NCI-H2227 treated with DMSO at 0.1 percent for 48 hours (cell line): ENCODE measurements at regions not wholly inside any gene's neighbourhood (a gene's known extent, or its start where the extent isn't known, plus 50 kb on each side); places are given as distances from the start of the nearest gene placed in this dataset.

ENCODE experiments used
- DNase-seq: peaks from one replicate; lab custom pipeline; 2025; lab: John Stamatoyannopoulos, UW

GRCh38 chr7:42758124-42758523 is 153.7 kb downstream of the C7orf25 start:
- DNase-seq = no peak

GRCh38 chr7:42756841-42757240 is 155.0 kb downstream of the C7orf25 start:
- DNase-seq = no peak

GRCh38 chr7:42753811-42754363 is 158.0 kb downstream of the C7orf25 start:
- DNase-seq = no peak

GRCh38 chr7:42753367-42753766 is 158.5 kb downstream of the C7orf25 start:
- no peak for DNase-seq

- no peak for DNase-seq
Measured at GRCh38 chr7:42750172-42750571, 161.7 kb downstream of the C7orf25 start.

GRCh38 chr7:42747044-42747443 is 164.8 kb downstream of the C7orf25 start:
- DNase-seq = no peak

- DNase-seq = no peak
Measured at GRCh38 chr7:42746214-42746613, 165.7 kb downstream of the C7orf25 start.

- DNase-seq = no peak
Measured at GRCh38 chr7:42745357-42746059, 166.4 kb downstream of the C7orf25 start.

- DNase-seq = no peak
Measured at GRCh38 chr7:42744746-42745145, 167.1 kb downstream of the C7orf25 start.

- DNase-seq = no peak
Measured at GRCh38 chr7:42743077-42743858, 168.6 kb downstream of the C7orf25 start.

GRCh38 chr7:42742318-42742717 is 169.6 kb downstream of the C7orf25 start:
- no peak for DNase-seq

- DNase-seq = no peak
Measured at GRCh38 chr7:42740408-42740807, 171.5 kb downstream of the C7orf25 start.

- no peak for DNase-seq
Measured at GRCh38 chr7:42739638-42740037, 172.2 kb downstream of the C7orf25 start.

- no peak for DNase-seq
Measured at GRCh38 chr7:42736931-42737330, 174.9 kb downstream of the C7orf25 start.

GRCh38 chr7:42735081-42735480 is 176.8 kb downstream of the C7orf25 start:
- no peak for DNase-seq

- DNase-seq = no peak
Measured at GRCh38 chr7:42734568-42734967, 177.3 kb downstream of the C7orf25 start.

- no peak for DNase-seq
Measured at GRCh38 chr7:42733040-42733439, 178.8 kb downstream of the C7orf25 start.

GRCh38 chr7:42730586-42730985 is 181.3 kb downstream of the C7orf25 start:
- no peak for DNase-seq

GRCh38 chr7:42729053-42729765 is 182.7 kb downstream of the C7orf25 start:
- no peak for DNase-seq

- DNase-seq = no peak
Measured at GRCh38 chr7:42727451-42727850, 184.4 kb downstream of the C7orf25 start.

GRCh38 chr7:42726066-42726785 is 185.6 kb downstream of the C7orf25 start:
- DNase-seq = no peak

GRCh38 chr7:42722716-42723115 is 189.2 kb downstream of the C7orf25 start:
- no peak for DNase-seq
